HG02973 (cell line): ENCODE measurements at regions not wholly inside any gene's neighbourhood (a gene's known extent, or its start where the extent isn't known, plus 50 kb on each side); places are given as distances from the start of the nearest gene placed in this dataset.
"Not testable (repeated sequence)": the region's sequence is repeated elsewhere in the genome, so short reads cannot be mapped to it uniquely, and the experiment has no call there.

ENCODE experiments used
- ATAC-seq: cut with Tn5 transposase; IDR thresholded peaks from one replicate; pipeline ENCODE4 v1.9.1; 2021; ENCODE audit warnings: moderate library complexity; ENCODE audit not compliant: unreplicated experiment

- no peak for ATAC-seq
Observed at GRCh38 chr15:26280281-26280680, 417.2 kb upstream of the ATP10A start.

DNA sequence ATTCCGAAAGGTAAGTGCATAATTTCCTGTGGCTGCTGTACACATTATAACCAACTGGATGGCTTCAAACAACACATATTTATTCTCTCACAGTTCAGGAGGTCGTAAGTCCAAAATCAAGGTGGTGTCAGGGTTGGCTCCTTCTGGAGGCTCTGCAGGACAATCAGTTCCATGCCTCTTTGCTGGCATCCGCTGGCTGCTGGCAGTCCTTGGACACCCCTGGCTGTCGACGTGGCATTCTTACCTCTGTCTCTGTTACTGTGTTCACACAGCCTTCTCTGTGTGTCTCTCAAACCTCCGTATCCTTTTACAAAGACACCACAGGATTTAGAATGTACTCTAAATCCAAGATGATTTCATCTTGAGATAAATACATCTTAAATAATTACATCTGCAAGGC is 398.8 kb upstream of the ATP10A start:
- ATAC-seq, result no peak

GRCh38 chr15:26261413-26261812 is 398.3 kb upstream of the ATP10A start:
- no peak for ATAC-seq

GRCh38 chr15:26260517-26261133 is 397.5 kb upstream of the ATP10A start:
- ATAC-seq, result no peak

DNA sequence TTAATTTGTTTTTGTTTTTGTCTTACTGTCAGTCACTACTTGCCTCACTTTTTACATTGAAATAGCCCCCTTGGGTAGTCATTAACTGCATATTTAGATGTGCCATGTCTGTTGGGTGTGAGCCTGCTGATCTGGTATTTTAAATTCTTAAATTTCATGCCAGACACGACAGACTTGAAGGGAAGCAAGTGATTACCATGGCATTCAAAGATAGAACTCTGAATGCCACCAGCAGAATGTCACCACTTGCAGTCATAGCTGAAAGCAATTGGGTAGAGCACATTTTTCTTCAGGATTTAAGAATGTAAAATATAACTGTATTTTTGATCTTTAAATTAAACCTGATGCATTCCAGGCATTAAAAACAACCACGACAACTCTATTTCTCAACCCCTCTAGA is 396.5 kb upstream of the ATP10A start:
- ATAC-seq, result no peak

DNA sequence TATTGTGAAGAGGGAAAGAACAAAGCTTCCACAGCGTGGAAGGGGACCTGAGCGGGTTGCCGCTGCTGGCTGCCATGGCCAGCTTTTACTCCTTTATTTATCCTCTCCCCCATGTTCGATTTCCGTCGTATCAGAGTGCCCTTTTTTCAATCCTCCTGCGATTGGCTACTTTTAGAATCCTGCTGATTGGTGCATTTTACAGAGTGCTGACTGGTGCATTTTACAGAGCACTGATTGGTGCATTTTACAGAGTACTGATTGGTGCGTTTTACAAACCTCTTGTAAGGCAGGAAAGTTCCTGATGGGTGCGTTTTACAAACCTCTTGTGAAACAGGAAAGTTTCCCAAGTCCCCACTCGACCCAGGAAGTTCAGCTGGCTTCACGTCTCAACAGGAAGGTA is 381.7 kb upstream of the ATP10A start:
- ATAC-seq, result not testable (repeated sequence)

- no peak for ATAC-seq
Observed at GRCh38 chr15:26243382-26243781, 380.3 kb upstream of the ATP10A start.

DNA sequence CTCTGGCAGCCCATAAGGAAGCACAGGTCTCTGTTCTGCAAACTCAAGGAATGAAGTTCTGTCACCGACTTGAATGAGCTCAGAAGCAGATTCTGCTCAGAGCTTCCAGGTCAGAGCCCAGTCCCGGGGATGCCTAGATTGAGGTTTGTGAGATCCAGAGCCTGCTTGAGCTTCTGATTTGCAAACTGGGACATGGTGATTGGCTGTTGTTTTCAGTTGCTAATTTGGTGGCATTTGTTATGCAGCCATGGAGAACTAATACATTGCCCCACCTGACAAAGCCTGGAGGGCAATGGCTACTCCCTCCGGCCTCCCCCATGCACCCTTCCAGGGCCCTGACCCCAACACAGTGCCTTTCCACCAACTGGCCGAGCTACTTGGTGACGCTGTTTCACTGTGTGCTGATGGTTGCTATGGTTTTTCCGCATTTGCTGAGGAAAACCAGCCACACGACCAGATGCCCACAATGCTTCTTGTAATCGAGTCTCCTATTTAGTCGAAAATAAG is 379.5 kb upstream of the ATP10A start:
- ATAC-seq, result no peak

- ATAC-seq, result no peak
Observed at GRCh38 chr15:26235864-26236263, 372.7 kb upstream of the ATP10A start.

GRCh38 chr15:26234976-26235767 is 372.0 kb upstream of the ATP10A start:
- ATAC-seq, result no peak

GRCh38 chr15:26232691-26233090 is 369.6 kb upstream of the ATP10A start:
- ATAC-seq, result no peak

- ATAC-seq, result no peak
Observed at GRCh38 chr15:26231096-26231495, 368.0 kb upstream of the ATP10A start.

- no peak for ATAC-seq
Observed at GRCh38 chr15:26224266-26224665, 361.1 kb upstream of the ATP10A start.

- ATAC-seq, result no peak
Observed at GRCh38 chr15:26223720-26224119, 360.6 kb upstream of the ATP10A start.

- no peak for ATAC-seq
Observed at GRCh38 chr15:26222781-26223180, 359.7 kb upstream of the ATP10A start.

DNA sequence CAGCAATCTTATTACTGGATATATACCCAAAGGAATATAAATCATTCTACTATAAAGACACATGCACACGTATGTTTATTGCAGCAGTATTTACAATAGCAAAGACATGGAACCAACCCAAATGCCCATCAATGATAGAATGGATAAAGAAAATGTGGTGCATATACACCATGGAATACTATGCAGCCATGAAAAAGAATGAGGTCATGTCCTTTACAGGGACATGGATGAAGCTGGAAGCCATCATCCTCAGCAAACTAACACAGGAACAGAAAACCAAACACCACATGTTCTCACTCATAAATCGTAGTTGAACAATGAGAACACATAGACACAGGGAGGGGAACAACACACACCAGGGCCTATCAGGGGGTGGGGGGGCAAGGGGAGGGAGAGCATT is 353.9 kb upstream of the ATP10A start:
- ATAC-seq, result not testable (repeated sequence)

- no peak for ATAC-seq
Observed at GRCh38 chr15:26214290-26214689, 351.2 kb upstream of the ATP10A start.

DNA sequence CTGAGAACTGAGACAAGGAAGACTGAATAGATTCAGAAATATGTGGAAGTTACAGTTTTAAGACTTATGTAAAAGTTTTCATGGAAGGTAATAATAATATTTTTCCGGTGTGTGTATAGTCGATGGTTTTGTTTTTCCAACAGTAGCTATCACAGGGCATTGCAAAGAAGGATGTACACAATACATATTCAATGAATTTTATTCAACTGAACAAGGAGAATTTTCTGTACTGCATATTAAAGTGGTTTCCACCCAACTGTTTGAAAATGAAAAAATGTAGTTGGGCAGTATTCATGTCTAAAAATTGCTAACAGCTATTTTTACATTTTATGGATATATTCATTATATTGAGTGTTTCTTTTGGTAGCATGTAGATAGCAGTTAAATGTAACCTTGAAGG is 350.3 kb upstream of the ATP10A start:
- no peak for ATAC-seq

DNA sequence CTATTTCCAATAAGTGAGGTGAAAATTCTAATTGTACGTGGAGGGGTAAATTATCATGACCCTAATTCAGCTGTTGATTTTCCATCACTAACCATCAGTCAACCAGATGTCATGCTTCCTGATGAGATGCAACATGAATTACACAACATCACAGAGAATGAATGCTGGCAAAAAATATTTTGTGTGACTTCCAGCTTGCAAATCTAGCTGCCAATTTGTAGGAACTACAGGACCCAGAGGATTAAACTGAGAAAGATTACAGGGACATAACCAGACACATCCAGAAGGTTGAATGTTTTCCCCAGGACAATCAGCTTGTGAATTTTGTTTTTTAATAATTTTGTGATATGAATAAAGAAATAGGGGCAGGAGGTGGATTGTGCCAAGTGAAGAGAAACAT is 349.0 kb upstream of the ATP10A start:
- no peak for ATAC-seq

DNA sequence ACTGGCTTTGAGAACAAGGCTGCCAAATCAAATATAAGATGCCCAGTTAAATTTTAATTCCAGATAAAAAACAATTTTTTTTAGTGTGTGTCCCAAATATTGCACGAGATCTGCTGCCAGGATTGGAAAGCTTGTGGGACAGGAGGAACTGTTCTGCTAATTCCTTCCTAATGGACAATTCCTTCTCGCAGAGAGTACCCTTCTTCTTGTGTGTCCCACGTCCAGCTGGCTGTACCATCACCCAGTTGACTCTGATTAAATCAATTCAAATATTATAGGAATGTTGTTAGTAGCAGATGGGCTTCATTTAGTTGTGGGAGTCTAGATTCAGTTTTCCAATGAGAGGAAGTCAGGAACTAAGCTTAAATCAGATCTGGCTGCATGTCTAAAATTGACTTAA is 347.9 kb upstream of the ATP10A start:
- no peak for ATAC-seq

GRCh38 chr15:26201177-26201858 is 338.2 kb upstream of the ATP10A start:
- ATAC-seq, result no peak

- no peak for ATAC-seq
Observed at GRCh38 chr15:26200427-26200826, 337.3 kb upstream of the ATP10A start.
